AG09309 (cell line): ENCODE measurements at regions not wholly inside any gene's neighbourhood (a gene's known extent, or its start where the extent isn't known, plus 50 kb on each side); places are given as distances from the start of the nearest gene placed in this dataset.

Experiments
- DNase-seq: peaks from one replicate; pipeline ENCODE4 v3.0.0-alpha.2; 2010; ENCODE audit warnings: low read depth
- H3K4me3 ChIP-seq: 2 replicates; pipeline ENCODE4 v1.5.1; 2011; ENCODE audit warnings: mild to moderate bottlenecking, low read depth, low read length, moderate library complexity; ENCODE audit not compliant: control insufficient read depth
- CTCF ChIP-seq: IDR thresholded peaks from 2 replicates; pipeline ENCODE4 v1.5.1; 2011; ENCODE audit warnings: mild to moderate bottlenecking, low read depth, low read length, inconsistent platforms; ENCODE audit not compliant: insufficient read depth, control insufficient read depth; ENCODE audit errors: missing control alignments

- TF ChIP-seq CTCF = no peak
- H3K4me3 ChIP-seq = no peak overlapping the region
- no peak for DNase-seq
Measured at GRCh38 chr12:67558775-67559174, 89.8 kb upstream of the DYRK2 start.

GRCh38 chr12:67559751-67560150 lies 88.8 kb upstream of the DYRK2 start:
- TF ChIP-seq CTCF = no peak
- DNase-seq = no peak

GRCh38 chr12:67562513-67563287 lies 85.8 kb upstream of the DYRK2 start:
- H3K4me3 ChIP-seq = no peak overlapping the region
- no peak for TF ChIP-seq CTCF
- DNase-seq = no peak

More at GRCh38 chr12:67559751-67560150, 88.8 kb upstream of the DYRK2 start:
- no peak overlapping the region for H3K4me3 ChIP-seq

GRCh38 chr12:67568055-67568454 lies 80.5 kb upstream of the DYRK2 start:
- no peak for TF ChIP-seq CTCF
- no peak overlapping the region for H3K4me3 ChIP-seq
- no peak for DNase-seq

GRCh38 chr12:67572492-67572891 lies 76.1 kb upstream of the DYRK2 start:
- H3K4me3 ChIP-seq = no peak overlapping the region
- no peak for TF ChIP-seq CTCF
- DNase-seq = no peak

- TF ChIP-seq CTCF = no peak
- H3K4me3 ChIP-seq = no peak overlapping the region
- DNase-seq = no peak
Measured at GRCh38 chr12:67573566-67573965, 75.0 kb upstream of the DYRK2 start.

GRCh38 chr12:67578976-67579661 lies 69.4 kb upstream of the DYRK2 start:
- DNase-seq = no peak
- no peak for TF ChIP-seq CTCF
- H3K4me3 ChIP-seq = no peak overlapping the region
